GM18519 (cell line): ENCODE measurements at regions not wholly inside any gene's neighbourhood (a gene's known extent, or its start where the extent isn't known, plus 50 kb on each side); places are given as distances from the start of the nearest gene placed in this dataset.
A peak's percentile ranks its signal among the peaks of the same experiment; 100 is the strongest.
"Not testable (repeated sequence)": the region's sequence is repeated elsewhere in the genome, so short reads cannot be mapped to it uniquely, and the experiment has no call there.

Experiments used
- ATAC-seq: cut with Tn5 transposase; IDR thresholded peaks from one replicate; pipeline ENCODE4 v1.9.1; 2021; ENCODE audit warnings: mild to moderate bottlenecking, moderate library complexity; ENCODE audit not compliant: unreplicated experiment, low FRiP score

- ATAC-seq = not testable (repeated sequence)
Observed at GRCh38 chr17:20895426-20895825, 147.4 kb downstream of the USP22 start.

DNA sequence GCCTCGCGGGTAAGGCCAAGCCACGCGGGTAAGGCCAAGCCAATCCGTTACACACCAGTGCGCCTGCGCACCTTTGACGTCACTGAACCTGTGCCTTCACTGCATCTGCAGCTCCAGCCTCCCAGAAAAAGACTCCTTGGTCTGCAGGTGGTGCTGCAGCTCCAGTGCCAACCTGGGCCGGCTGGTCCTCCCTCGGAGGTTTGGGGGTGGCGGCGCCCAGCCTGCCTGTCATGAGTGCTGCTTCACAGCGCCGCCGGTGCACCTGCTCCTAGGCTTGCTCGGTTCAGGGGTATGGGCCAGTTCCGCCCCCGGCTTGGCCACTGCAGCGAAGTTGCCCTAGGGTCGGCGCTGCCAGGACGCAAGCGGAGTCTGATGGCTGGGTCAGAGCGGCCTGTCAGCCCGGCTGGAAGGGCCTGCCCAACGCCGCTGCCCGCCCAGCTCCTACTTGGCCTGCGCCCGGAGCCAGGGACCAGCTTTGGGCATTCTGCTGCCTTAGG, 146.6 kb downstream of the USP22 start:
- no peak for ATAC-seq

DNA sequence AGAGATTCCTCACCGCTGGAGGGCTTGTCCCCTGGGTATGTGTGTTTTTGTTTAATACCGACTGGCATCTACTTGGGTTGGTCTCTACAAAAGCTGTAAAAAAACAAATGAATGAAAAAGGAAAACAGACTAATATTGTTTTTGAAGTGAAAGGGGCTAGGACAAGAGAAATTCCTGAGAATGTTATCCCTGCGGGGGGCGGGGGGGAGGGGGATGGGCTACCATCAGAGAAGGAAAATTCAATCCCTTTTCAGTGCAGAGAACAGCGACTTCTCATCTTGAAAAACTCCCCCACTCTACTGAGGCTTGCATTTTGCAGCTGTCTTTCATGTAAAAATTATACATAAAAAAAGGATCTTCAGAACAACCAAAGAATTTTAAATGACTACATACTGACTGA, 144.1 kb downstream of the USP22 start:
- ATAC-seq = not testable (repeated sequence)

- ATAC-seq = not testable (repeated sequence)
Observed at GRCh38 chr17:20902496-20902895, 140.3 kb downstream of the USP22 start.

- ATAC-seq = not testable (repeated sequence)
Observed at GRCh38 chr17:20903549-20903948, 139.3 kb downstream of the USP22 start.

- peak; percentile 68 for ATAC-seq
Observed at GRCh38 chr17:20908313-20909267, 134.2 kb downstream of the USP22 start.

DNA sequence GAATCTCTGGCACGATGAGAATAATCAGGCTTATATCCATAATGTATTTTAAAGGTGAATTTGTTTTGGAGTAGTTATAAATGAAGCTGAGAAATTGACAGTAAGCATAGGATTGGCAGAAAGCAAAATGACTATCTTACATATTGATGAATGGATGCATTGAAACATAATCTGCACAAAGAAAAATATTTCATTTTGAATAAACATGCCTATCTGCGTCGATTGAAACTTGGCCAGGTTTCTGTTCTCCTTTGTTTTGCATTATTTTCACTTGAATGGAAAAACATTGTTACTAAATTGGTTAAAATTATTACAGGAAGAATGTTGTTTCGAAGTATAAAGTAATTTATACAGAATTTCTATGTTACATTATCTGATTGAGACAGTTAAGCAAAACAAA, 128.2 kb downstream of the USP22 start:
- no peak for ATAC-seq

DNA sequence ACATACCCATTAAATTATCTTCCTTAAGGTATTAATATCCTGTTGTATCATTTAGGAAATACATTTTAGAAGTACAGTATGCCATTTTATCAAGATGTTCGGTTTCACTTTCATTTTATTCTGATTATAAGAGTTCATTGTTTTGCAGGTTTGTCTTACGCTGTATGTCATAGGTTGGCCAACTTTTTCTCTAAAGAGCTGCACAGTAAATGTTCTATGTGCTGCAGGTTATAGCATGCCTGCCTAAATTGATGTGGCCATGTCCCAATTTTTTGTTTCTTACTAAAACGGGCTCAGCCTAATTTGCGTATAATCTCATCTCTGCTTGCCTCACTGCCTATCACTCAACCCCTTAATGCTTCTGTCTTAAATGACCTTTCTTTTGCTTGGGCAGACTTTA, 126.4 kb downstream of the USP22 start:
- ATAC-seq = no peak

- not testable (repeated sequence) for ATAC-seq
Observed at GRCh38 chr17:20917610-20918306, 125.1 kb downstream of the USP22 start.

DNA sequence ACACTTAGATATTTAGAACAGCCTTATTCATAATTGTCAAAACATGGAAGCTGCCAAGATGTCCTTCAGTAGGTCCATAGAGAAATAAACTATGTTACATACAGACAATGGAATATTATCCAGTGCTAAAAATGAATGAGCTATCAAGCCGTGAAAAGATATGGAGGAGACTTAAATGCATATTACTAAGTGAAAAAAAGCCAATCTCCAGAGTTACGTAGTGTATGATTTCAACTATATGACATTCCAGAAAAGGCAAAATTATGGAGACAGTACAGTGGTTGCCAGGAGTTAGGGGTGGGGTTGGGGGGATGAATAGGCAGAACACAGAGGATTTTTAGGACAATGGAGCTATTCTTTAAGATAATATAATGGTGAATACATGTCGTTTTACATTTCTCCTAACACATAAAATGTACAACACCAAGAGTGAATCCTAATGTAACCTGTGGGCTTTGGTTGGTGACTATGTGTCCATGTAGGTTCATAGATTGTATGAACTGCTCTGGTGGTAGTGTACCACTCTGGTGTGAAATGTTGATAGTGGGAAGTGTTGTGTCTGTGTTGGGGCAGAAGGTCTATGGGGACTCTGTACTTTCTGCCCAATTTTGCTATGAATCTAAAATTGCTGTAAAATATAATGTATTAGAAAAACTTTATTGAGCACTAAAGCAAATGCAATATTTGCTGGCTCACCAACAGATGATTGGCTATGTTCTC, 122.6 kb downstream of the USP22 start:
- ATAC-seq = no peak

- ATAC-seq = no peak
Observed at GRCh38 chr17:20920815-20921199, 122.0 kb downstream of the USP22 start.

DNA sequence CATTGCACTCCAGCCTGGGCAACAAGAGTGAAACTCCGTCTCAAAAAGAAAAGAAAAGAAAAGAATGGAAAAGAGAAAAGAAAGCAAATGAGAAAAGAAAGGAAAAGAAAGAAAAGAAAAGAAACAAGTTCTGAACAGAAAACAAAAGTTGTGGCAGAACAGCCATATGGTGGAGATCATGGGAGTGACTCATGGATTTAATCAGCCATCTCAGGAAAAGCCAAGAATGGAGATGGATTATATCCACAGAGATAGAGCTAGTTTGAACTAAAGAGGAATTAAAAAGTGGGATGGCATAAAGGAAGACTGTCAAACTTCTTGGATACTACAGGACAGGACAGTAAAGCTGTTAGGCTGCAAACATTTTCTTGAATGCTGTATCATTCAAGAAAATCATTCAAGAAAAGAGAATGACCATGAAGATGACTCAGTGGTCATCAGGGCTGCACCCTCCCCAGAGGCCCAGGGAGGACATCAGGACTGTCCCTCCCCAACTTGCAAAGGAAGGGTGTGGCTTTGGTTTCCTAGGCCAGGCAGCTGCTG, 120.6 kb downstream of the USP22 start:
- no peak for ATAC-seq

GRCh38 chr17:20924306-20924705, 118.5 kb downstream of the USP22 start:
- ATAC-seq = no peak

- no peak for ATAC-seq
Observed at GRCh38 chr17:20925091-20925490, 117.7 kb downstream of the USP22 start.

DNA sequence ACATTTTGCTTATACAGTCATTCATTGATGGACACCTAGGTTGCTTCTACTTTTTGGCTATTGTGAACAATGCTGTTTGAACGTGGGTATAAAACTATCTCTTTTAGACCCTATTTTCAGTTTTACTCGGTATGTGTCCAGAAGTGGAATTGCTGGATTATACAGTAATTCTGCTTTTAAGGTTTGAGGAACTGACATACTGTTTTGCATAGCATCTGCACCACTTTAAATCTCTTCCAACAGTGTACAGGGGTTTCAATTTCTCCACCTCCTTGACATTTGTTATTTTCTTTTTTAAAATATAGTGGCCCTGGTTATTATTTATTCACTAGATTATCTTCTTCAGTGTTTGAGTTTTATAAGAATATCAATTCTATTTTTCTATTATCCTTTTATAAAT, 116.9 kb downstream of the USP22 start:
- no peak for ATAC-seq

DNA sequence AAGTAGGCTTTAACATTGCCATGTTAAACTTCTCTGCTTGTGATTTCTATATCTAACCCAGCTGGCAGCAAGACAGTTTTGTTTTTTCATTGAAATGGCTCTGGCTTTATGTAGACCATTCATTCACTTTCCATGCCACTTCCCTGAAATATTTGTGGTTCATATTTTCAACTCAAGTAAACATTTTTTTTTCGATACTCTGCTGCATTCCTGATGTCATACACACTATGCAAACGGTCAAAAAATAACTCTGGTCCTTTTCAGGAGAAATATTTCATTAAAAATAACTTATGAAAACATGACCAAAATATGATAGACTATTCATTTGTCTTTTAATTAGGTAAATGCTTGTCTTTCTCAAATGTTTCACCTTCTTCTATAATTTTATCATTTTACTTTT, 116.3 kb downstream of the USP22 start:
- no peak for ATAC-seq

DNA sequence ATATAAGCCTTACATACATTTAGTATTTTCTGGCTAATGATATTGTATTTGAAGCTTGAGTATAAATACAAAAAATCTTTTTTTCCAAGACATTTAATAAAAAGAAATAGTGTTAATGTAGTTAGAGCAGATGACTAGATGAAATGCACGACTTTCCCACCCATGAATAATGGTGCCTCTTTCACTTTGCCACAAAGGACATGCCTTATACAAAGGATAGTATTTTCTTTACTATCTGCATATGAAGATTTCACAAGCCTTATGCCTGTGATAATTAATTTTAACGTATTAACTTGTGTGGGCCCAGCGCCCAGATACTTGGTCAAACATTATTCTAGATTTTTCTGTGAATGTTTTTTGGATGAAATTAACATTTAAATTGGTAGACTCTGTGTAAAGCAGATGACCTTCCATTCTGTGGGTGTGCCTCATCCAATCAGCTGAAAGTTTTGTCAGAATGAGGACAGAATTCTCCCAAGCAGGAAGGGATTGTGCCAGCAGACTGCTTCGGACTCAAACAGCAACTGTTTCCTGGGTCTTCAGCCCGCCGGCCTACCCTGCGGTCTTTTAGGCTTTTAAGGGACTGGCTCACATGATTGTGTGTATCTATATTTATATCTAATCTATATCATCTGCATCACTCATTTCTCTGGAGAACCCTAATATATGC, 115.4 kb downstream of the USP22 start:
- ATAC-seq = no peak

DNA sequence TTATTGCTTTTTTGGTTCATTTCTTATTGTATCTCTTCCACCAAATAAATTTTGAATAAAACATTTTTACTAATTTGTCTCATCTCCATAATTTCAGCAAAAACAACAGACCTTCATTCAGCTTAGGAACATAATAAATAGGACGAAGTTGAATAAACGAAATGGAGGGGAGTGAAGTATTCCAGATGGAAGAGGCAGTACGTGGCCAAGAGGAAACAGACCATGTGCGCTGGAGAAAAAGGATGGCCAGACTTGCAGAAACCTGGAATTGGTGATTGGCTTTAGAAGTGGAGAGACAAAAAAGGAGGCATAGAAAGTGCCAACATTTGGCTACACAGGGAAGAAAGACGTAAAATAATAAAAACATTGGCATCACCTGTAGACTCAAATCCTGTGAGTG, 113.5 kb downstream of the USP22 start:
- ATAC-seq = no peak

GRCh38 chr17:20930081-20930760, 112.6 kb downstream of the USP22 start:
- ATAC-seq = no peak
